Fibroblast of lung (primary cell): ENCODE measurements at regions not wholly inside any gene's neighbourhood (a gene's known extent, or its start where the extent isn't known, plus 50 kb on each side); places are given as distances from the start of the nearest gene placed in this dataset.

ENCODE experiments used
- EZH2 ChIP-seq: IDR thresholded peaks from 2 replicates; pipeline ENCODE4 v1.5.1; 2012; ENCODE audit warnings: low read length, control low read depth, mild to moderate bottlenecking; ENCODE audit errors: missing control alignments
- TF ChIP-seq, protein P1 (sequence below), 2 donors: IDR thresholded peaks in 1 of 2; conservative IDR thresholded peaks in 1 of 2; 1 replicate in 1 of 2; 2 replicates in 1 of 2; pipeline ENCODE4 v1.5.1; 2011 to 2012; ENCODE audit warnings: low read length in 2 of 2, control low read depth in 1 of 2, inconsistent platforms in 1 of 2, low read depth in 1 of 2, mild to moderate bottlenecking in 1 of 2

DNA sequence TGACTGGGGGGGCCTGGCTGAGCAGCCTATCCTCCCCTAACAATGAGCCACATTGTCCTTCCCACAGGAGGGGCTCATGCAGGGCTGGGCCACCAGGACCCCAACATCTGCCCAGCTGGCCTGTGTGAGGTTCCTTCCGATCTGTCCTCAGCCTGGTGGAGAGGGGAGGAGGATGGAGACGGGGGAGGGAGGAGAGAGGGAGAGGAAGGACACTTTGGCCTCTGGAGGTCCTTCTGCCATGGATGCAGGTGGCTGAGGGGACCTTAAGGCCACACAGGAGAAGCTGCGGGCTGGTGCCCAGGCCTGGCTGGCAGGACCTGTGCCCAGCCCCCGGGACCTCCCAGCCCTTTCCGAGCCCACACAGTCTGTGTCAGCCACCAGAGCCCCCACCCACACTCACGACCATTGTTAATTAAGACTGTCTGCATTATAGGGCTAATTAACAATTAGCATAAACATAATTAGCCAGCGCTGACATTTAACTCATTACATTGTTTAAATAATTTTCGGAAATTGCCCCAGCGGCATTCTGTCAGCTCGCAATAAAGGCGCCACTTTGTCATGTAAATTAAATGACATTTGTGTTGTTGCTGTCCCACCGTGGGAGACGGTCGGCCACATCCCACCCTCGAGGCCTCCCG, 53.0 kb upstream of the NKX1-1 start:
- TF ChIP-seq, protein P1, sequence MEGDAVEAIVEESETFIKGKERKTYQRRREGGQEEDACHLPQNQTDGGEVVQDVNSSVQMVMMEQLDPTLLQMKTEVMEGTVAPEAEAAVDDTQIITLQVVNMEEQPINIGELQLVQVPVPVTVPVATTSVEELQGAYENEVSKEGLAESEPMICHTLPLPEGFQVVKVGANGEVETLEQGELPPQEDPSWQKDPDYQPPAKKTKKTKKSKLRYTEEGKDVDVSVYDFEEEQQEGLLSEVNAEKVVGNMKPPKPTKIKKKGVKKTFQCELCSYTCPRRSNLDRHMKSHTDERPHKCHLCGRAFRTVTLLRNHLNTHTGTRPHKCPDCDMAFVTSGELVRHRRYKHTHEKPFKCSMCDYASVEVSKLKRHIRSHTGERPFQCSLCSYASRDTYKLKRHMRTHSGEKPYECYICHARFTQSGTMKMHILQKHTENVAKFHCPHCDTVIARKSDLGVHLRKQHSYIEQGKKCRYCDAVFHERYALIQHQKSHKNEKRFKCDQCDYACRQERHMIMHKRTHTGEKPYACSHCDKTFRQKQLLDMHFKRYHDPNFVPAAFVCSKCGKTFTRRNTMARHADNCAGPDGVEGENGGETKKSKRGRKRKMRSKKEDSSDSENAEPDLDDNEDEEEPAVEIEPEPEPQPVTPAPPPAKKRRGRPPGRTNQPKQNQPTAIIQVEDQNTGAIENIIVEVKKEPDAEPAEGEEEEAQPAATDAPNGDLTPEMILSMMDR (conservative IDR thresholded peaks at IDR 0.05 in 1 of 2, IDR thresholded peaks at IDR 0.05 in 1 of 2; ENCODE audit: low read depth in 1 of 2, low read length in 2 of 2): no peak
- TF ChIP-seq EZH2: no peak
